ENCODE measurements at regions not wholly inside any gene's neighbourhood (a gene's known extent, or its start where the extent isn't known, plus 50 kb on each side); places are given as distances from the start of the nearest gene placed in this dataset.

DNA sequence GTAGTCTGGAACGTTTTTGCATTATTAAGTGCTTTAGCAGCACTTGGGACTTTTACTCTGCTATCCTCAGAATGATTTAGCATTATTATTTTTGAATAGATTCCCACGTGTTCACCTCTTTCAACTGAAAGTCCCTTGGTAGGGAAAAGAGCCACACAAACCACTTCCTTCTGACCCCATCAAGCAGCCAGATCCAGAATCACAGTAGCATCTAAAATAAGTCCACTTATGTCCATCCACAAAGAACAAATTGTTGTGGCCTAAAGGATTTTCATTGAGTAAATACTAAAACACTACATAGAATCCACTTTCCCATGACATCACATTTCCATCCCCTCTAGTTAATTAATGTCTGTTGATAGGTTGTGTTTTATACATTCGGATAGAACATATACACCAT lies 381.7 kb downstream of the AASDHPPT start:
- H3K4me3 ChIP-seq (ENCODE audit: insufficient read depth, low read length): no peak overlapping the region
- H3K27me3 ChIP-seq (ENCODE audit: insufficient read depth, low read length): no peaks in the 10 kb centered on the region
- no peaks in the 10 kb centered on the region for H3K36me3 ChIP-seq (ENCODE audit: insufficient read depth, low read length)
- TF ChIP-seq, protein P1, sequence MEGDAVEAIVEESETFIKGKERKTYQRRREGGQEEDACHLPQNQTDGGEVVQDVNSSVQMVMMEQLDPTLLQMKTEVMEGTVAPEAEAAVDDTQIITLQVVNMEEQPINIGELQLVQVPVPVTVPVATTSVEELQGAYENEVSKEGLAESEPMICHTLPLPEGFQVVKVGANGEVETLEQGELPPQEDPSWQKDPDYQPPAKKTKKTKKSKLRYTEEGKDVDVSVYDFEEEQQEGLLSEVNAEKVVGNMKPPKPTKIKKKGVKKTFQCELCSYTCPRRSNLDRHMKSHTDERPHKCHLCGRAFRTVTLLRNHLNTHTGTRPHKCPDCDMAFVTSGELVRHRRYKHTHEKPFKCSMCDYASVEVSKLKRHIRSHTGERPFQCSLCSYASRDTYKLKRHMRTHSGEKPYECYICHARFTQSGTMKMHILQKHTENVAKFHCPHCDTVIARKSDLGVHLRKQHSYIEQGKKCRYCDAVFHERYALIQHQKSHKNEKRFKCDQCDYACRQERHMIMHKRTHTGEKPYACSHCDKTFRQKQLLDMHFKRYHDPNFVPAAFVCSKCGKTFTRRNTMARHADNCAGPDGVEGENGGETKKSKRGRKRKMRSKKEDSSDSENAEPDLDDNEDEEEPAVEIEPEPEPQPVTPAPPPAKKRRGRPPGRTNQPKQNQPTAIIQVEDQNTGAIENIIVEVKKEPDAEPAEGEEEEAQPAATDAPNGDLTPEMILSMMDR (IDR thresholded peaks at IDR 0.05; ENCODE audit: extremely low read depth, low read depth, low read length): no peak
- no peak overlapping the region for H2AFZ ChIP-seq (ENCODE audit: low read length)
- H3K79me2 ChIP-seq (ENCODE audit: insufficient read depth, low read length): no peaks in the 10 kb centered on the region
- DNase-seq (ENCODE audit: insufficient read length, low spot score, missing footprints): no peak
- H3K27ac ChIP-seq (ENCODE audit: low read depth, low read length): no peak overlapping the region
- H4K20me1 ChIP-seq (ENCODE audit: insufficient read depth, low read length): no peaks in the 10 kb centered on the region
- H3K4me1 ChIP-seq (ENCODE audit: insufficient read depth, low read length): peaks cover 33% of the 10 kb centered on the region
- no peaks in the 10 kb centered on the region for H3K9me3 ChIP-seq (ENCODE audit: low read depth, low read length)
- no peak overlapping the region for H3K4me2 ChIP-seq (ENCODE audit: insufficient read depth, low read length)

DNA sequence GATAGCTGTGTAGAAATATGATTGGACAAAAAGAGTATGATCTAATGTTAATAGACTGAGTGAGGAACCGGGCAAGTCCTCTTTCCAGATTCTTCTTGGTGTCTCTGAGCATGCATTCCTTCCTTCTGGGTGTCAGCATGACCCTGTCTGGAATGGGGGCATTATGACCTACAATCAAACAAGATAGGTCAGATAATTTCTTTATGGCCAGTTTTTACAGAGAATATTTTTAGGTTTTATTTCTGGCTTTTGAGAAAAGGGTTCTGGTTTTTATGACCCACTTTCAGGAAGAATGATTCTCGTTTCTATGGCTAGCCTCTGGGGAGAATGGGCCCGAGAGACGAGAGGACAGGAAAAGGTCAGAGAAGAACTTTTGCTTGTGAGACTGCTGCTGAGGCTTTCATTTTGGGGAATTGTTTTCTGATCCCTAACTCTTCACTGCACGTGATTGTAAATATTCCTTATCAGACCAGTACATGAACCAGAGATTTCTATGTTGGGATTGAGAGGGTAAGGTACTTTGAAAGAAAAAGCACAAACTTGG lies 383.8 kb downstream of the AASDHPPT start:
- no peaks in the 10 kb centered on the region for H3K9me3 ChIP-seq (ENCODE audit: low read depth, low read length)
- no peak overlapping the region for H3K4me2 ChIP-seq (ENCODE audit: insufficient read depth, low read length)
- TF ChIP-seq, protein P1 (IDR thresholded peaks at IDR 0.05; ENCODE audit: extremely low read depth, low read depth, low read length): no peak
- H3K27ac ChIP-seq (ENCODE audit: low read depth, low read length): no peak overlapping the region
- H3K4me1 ChIP-seq (ENCODE audit: insufficient read depth, low read length): peaks cover 36% of the 10 kb centered on the region
- no peak overlapping the region for H3K4me3 ChIP-seq (ENCODE audit: insufficient read depth, low read length)
- no peak overlapping the region for H2AFZ ChIP-seq (ENCODE audit: low read length)
- DNase-seq (ENCODE audit: insufficient read length, low spot score, missing footprints): no peak
- H4K20me1 ChIP-seq (ENCODE audit: insufficient read depth, low read length): no peaks in the 10 kb centered on the region
- H3K79me2 ChIP-seq (ENCODE audit: insufficient read depth, low read length): no peaks in the 10 kb centered on the region
- no peaks in the 10 kb centered on the region for H3K27me3 ChIP-seq (ENCODE audit: insufficient read depth, low read length)
- no peaks in the 10 kb centered on the region for H3K36me3 ChIP-seq (ENCODE audit: insufficient read depth, low read length)

DNA sequence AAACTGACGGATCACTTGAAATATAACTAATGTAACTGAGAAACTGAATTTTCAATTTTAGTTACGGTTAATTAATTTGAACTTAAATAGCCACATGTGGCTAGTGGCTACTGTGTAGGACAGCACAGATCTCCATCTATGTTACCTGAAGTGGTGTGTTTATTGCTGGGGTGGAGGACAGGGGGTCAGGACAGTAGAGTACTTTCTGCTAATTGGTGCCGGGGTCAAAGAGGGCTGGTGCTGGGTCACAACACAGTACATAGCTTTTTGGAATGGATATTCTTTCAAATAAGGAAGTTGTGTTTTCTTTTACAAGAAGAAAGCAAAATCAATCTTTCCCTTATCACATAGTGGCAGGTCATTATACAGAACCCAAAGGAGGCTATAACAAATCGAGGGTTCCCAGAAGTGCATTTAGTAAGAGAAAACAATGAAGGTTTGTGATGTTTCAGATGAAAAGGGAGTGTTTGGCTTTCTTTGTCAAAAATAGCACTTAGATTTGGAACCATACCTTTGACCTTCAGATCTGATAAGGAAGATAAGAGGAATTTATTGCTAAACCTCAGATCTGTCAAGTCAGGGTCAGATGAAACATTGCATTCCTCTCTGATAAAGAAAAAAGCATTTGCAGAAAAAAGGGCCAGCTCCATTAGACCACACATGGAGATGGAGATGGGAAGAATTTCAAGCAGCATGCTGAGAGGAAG lies 384.5 kb downstream of the AASDHPPT start:
- no peaks in the 10 kb centered on the region for H3K27me3 ChIP-seq (ENCODE audit: insufficient read depth, low read length)
- H3K4me2 ChIP-seq (ENCODE audit: insufficient read depth, low read length): no peak overlapping the region
- H3K9me3 ChIP-seq (ENCODE audit: low read depth, low read length): no peaks in the 10 kb centered on the region
- H3K79me2 ChIP-seq (ENCODE audit: insufficient read depth, low read length): no peaks in the 10 kb centered on the region
- no peak overlapping the region for H2AFZ ChIP-seq (ENCODE audit: low read length)
- peaks cover 34% of the 10 kb centered on the region for H3K4me1 ChIP-seq (ENCODE audit: insufficient read depth, low read length)
- TF ChIP-seq, protein P1 (IDR thresholded peaks at IDR 0.05; ENCODE audit: extremely low read depth, low read depth, low read length): no peak
- no peaks in the 10 kb centered on the region for H3K36me3 ChIP-seq (ENCODE audit: insufficient read depth, low read length)
- no peaks in the 10 kb centered on the region for H4K20me1 ChIP-seq (ENCODE audit: insufficient read depth, low read length)
- no peak for DNase-seq (ENCODE audit: insufficient read length, low spot score, missing footprints)
- no peak overlapping the region for H3K27ac ChIP-seq (ENCODE audit: low read depth, low read length)
- no peak overlapping the region for H3K4me3 ChIP-seq (ENCODE audit: insufficient read depth, low read length)

DNA sequence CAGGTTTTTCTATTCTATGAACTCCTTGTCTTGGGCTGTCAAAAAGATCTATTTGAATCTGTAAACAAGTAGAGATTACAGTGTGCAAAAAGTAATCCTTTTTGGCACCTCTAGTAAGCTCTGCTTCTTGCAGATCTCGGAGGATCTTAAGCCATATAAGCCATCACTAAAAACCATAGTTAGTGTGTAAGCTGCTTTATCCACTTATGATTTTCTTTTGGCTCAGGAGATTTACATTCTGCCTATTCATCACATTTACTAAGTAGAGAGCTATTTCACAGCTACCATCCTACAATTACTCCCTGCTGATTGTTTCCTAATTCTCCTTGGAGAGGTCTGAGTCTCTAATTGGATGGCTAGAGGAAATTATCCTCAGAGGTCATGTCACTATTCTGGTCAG lies 385.7 kb downstream of the AASDHPPT start:
- TF ChIP-seq, protein P1 (IDR thresholded peaks at IDR 0.05; ENCODE audit: extremely low read depth, low read depth, low read length): no peak
- H4K20me1 ChIP-seq (ENCODE audit: insufficient read depth, low read length): no peaks in the 10 kb centered on the region
- H3K4me3 ChIP-seq (ENCODE audit: insufficient read depth, low read length): no peak overlapping the region
- no peaks in the 10 kb centered on the region for H3K36me3 ChIP-seq (ENCODE audit: insufficient read depth, low read length)
- H3K4me1 ChIP-seq (ENCODE audit: insufficient read depth, low read length): peaks cover 27% of the 10 kb centered on the region
- no peaks in the 10 kb centered on the region for H3K27me3 ChIP-seq (ENCODE audit: insufficient read depth, low read length)
- no peak for DNase-seq (ENCODE audit: insufficient read length, low spot score, missing footprints)
- no peaks in the 10 kb centered on the region for H3K9me3 ChIP-seq (ENCODE audit: low read depth, low read length)
- H3K79me2 ChIP-seq (ENCODE audit: insufficient read depth, low read length): no peaks in the 10 kb centered on the region
- H3K4me2 ChIP-seq (ENCODE audit: insufficient read depth, low read length): no peak overlapping the region
- no peak overlapping the region for H3K27ac ChIP-seq (ENCODE audit: low read depth, low read length)
- H2AFZ ChIP-seq (ENCODE audit: low read length): no peak overlapping the region

Data from osteoblast (primary cell).